ENCODE measurements at regions not wholly inside any gene's neighbourhood (a gene's known extent, or its start where the extent isn't known, plus 50 kb on each side); places are given as distances from the start of the nearest gene placed in this dataset.

GRCh38 chr7:109868215-109868860 is 1222.6 kb upstream of the LRRN3 start:
- TF ChIP-seq EZH2 (IDR thresholded peaks at IDR 0.05; ENCODE audit: insufficient read depth, poor library complexity, severe bottlenecking) (no peak), EZH2phosphoT487 (IDR thresholded peaks at IDR 0.05; ENCODE audit: insufficient read depth, low read depth) (no peak)
